GM19043 (cell line): ENCODE measurements at regions not wholly inside any gene's neighbourhood (a gene's known extent, or its start where the extent isn't known, plus 50 kb on each side); places are given as distances from the start of the nearest gene placed in this dataset.
"Not testable (repeated sequence)": the region's sequence is repeated elsewhere in the genome, so short reads cannot be mapped to it uniquely, and the experiment has no call there.

Experiments used
- ATAC-seq: cut with Tn5 transposase; IDR thresholded peaks from one replicate; pipeline ENCODE4 v1.9.1; 2021; ENCODE audit warnings: low read depth; ENCODE audit not compliant: unreplicated experiment

GRCh38 chr12:14207905-14208551 lies 157.5 kb upstream of the ATF7IP start:
- no peak for ATAC-seq

- ATAC-seq, result no peak
Measured at GRCh38 chr12:14211947-14212387, 153.5 kb upstream of the ATF7IP start.

GRCh38 chr12:14213542-14213941 lies 151.9 kb upstream of the ATF7IP start:
- ATAC-seq, result no peak

DNA sequence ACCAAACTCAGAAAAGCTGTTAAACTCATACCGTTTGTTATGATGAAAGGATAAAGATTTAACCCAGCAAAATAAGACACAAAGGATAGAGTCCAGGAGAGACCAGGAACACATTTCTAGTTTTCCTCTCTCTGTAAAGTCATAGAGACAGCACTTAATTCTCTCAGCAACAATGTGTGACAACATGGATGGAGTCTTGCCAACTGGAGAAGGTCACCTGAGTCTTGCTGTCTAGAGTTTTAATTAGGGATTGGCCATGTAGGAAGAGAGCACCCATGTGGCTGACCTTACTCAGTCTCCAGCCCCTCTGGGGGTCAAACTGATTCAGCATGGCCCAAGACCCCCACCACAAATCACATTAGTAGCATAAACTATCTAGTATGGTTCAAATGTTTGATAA lies 151.0 kb upstream of the ATF7IP start:
- ATAC-seq, result no peak

DNA sequence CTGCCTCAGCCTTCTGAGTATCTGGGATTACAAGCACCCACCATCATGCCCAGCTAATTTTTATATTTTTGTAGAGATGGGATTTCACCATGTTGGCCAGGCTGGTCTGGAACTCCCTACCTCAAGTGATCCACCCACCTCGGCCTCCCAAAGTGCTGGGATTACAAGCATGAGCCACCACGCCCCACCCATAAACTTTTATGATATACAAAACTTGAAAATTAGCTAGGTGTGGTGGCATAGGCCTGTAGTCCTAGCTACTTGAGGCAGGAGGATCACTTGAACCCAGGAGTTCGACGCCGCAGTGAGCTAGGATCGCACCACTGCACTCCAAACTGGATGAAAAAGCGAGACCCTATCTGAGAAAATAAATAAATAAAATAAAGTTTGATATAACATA lies 149.5 kb upstream of the ATF7IP start:
- ATAC-seq, result not testable (repeated sequence)

GRCh38 chr12:14216405-14217294 lies 148.8 kb upstream of the ATF7IP start:
- ATAC-seq, result no peak

DNA sequence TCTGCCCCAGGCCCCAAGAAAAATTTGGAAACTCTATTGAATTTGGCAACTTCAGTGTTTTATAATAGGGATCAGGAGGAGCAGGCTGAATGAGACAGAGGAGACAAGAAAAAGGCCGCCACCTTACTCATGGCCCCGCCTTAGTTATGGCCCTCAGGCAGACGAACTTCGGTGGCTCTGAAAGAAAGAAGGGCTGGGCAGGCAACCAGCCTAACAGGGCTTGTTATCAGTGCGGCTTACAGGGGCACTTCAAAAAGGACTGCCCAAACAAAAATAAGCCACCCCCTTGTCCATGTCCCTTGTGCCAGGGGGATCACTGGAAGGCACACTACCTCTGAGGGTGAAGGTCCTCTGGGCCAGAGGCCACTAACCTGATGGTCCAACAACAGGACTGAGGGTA lies 146.3 kb upstream of the ATF7IP start:
- no peak for ATAC-seq

- ATAC-seq, result not testable (repeated sequence)
Measured at GRCh38 chr12:14219670-14220069, 145.8 kb upstream of the ATF7IP start.

GRCh38 chr12:14225064-14225463 lies 140.4 kb upstream of the ATF7IP start:
- no peak for ATAC-seq

GRCh38 chr12:14235176-14235575 lies 130.3 kb upstream of the ATF7IP start:
- not testable (repeated sequence) for ATAC-seq

GRCh38 chr12:14236641-14237040 lies 128.8 kb upstream of the ATF7IP start:
- not testable (repeated sequence) for ATAC-seq

- ATAC-seq, result no peak
Measured at GRCh38 chr12:14238221-14238792, 127.2 kb upstream of the ATF7IP start.

GRCh38 chr12:14239350-14239934 lies 126.0 kb upstream of the ATF7IP start:
- peak; percentile 81 for ATAC-seq

DNA sequence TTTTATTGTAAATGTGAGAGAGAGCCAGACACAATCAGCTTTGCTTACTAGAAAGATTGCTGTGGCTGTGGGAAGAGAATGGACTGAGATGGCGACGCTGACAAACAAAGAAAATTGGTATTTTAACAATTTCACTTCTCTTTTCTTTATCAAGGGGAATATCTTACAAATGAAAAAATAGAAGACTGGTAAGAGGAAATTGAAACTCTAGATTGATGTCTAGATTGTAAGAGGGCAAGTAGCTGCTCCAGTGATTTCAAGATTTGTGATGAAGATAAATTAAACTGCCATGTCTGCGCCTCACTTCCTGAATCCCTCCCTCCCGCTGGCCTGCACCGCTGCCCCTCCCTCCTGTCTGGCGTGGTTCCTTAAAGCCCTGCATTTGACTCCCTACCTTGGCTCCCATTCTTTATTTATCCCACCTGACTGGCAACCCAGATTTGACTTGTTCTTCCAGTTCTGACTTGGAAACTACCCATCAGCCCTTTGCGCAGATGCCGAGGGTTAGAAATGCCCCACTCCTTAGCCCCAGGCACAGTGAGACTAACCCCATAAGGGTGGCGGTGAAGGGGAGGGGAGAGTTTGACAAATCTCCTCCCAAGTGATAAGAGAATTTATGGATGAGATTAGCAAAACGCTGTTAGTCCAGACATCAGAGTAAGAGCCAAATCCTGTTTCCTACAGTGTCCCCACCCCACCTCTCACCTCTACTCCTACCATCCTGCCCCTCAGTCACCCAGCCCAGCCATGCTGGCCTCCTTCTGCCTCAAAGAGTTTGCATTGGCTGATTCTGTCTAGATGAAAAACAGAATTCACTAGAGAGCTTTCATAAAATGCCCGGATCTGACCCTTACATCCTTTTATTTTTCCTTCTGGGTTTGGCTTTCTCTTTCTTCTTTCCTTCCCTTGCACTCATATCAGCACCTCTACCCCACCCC lies 125.3 kb upstream of the ATF7IP start:
- peak; percentile 36 for ATAC-seq

DNA sequence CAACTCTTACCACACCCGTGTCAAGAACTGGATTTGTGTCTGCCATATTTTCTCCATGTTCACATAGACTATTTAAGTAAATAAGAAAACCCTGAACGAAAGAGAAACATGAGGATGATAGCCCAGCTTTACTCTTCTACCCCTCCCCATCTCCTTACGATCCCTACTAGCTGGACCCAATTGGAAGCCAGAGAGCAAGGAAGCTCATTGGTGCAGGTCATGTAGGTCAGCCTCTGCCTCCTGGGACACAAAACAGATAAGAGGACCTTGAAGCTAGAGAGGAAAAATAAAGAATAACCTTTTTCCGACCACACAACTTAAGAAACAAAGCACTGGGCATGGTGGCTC lies 124.6 kb upstream of the ATF7IP start:
- ATAC-seq, result no peak

DNA sequence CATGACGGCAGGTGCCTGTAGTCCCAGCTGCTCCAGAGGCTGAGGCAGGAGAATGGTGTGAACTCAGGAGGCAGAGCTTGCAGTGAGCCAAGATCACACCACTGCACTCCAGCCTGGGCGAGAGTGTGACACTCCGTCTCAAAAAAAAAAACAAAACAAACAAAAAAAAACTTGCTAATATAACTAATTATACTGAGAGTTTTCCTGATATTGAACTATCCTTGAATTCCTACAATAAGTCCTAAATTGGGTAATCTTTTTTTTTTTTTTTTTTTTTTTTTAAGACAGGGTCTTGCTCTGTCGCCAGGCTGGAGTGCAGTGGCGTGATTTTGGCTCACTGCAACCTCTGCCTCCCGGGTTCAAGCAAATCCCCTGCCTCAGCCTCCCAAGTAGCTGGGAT lies 122.7 kb upstream of the ATF7IP start:
- ATAC-seq, result not testable (repeated sequence)

DNA sequence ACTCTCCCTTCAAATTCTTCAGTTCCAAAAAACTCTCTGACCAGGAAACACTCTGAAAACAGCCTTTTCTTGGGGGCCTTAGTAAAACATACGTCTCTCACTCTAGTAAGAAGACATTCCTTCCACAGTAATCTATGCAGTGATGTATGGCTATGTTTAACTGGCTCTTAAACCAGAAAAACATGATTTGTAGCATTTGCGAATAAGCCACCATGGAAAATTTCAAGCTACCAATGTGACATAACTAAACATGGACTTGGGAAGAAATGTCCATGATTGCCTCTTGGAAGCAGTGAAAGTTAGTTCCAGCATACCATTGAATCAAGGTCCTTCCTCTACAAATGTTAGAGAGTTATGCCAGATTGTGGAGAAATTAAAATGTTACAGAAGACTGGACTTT lies 121.5 kb upstream of the ATF7IP start:
- ATAC-seq, result no peak

DNA sequence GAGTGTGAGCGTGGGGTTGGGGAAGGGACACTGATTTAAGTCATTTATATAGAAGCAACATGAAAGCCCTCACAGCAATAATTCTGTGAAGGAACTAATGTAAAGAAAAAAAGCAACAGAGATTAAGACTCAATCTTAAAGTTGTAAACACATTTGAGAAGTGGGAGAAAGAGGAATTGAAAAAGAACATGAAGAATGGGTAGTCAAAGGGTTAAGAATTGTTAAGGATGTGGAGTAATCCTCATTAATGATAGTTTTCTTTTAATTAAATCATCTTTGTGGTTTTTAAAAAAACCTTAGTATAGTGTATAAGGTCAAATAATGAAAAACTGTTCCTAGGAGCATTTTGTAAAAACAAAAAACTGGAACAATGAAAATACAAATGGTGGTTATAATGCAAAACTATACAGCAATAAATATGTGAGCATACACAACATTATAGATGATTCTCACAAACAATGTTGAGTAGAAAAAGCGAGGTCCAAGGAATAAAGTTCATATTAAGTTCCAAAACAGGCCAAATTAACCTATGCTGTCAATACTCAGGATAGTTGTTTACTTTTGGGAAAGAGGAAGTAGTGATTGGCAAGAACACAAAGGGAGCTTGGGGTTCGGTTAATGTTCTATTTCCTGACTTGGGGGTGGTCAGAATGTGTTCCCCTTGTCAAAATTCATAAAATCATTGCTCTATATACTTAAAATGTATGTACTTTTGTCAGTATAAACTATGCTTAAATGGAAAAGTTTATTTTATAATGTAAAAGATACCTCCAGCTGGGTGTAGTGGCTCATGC lies 120.4 kb upstream of the ATF7IP start:
- no peak for ATAC-seq

- no peak for ATAC-seq
Measured at GRCh38 chr12:14247166-14247565, 118.3 kb upstream of the ATF7IP start.
